ENCODE measurements at regions not wholly inside any gene's neighbourhood (a gene's known extent, or its start where the extent isn't known, plus 50 kb on each side); places are given as distances from the start of the nearest gene placed in this dataset.

DNA sequence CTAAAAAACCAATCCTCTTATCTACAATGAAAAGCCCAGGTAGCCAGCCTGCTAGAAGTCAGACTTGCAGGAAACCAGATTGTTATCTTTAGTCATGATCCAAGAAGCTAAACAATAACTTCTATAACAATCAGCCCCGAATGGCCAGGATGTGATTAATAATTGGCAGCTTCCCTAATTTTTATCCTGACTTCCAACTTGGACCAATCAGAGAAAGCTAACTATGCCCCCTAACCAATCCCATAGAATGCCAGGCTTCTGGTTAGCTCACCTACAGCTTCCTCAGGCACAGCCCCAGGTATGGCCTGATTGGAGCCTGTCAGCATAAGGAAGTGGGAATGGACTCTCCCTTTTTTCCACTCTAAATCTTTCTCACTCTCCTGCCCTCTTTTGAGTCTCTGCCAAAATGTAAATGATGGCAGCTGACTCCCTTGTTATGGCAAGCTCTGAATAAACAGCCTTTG is 394.9 kb downstream of the DLEU7 start (continued):
- TF ChIP-seq, protein P1, sequence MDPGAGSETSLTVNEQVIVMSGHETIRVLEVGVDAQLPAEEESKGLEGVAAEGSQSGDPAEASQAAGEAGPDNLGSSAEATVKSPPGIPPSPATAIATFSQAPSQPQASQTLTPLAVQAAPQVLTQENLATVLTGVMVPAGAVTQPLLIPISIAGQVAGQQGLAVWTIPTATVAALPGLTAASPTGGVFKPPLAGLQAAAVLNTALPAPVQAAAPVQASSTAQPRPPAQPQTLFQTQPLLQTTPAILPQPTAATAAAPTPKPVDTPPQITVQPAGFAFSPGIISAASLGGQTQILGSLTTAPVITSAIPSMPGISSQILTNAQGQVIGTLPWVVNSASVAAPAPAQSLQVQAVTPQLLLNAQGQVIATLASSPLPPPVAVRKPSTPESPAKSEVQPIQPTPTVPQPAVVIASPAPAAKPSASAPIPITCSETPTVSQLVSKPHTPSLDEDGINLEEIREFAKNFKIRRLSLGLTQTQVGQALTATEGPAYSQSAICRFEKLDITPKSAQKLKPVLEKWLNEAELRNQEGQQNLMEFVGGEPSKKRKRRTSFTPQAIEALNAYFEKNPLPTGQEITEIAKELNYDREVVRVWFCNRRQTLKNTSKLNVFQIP (CRISPR knock-in tag; IDR thresholded peaks at IDR 0.05; ENCODE audit: borderline replicate concordance, low read depth): no peak
- TF ChIP-seq ZFP3 (CRISPR knock-in tag; IDR thresholded peaks at IDR 0.05): no peak

DNA sequence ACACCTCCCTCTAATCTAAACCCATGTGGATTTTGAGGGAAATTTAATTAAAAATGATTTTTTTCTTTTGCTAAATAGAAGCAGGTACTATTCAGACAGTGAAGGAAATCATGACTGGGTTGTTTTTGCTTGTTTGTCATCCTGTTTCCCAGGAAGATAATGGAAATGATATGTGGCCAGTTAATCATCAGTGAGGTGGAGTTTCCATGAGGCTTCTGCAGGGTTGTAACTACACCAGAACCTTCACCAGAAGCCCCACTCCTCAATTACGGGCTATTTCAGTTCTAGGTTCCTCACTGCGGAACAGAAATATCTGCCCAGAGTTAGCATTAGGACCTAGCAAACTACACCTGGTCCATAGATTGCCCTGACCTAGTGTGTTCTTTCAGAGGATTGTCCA is 394.0 kb downstream of the DLEU7 start:
- TF ChIP-seq BACH2 (CRISPR knock-in tag; IDR thresholded peaks at IDR 0.05; ENCODE audit: borderline replicate concordance): no peak
- TF ChIP-seq CSDC2 (CRISPR knock-in tag; IDR thresholded peaks at IDR 0.05): no peak
- no peak for TF ChIP-seq ARNTL (CRISPR knock-in tag; IDR thresholded peaks at IDR 0.05; ENCODE audit: borderline replicate concordance, low read depth)
- no peak for TF ChIP-seq OSR1 (CRISPR knock-in tag; IDR thresholded peaks at IDR 0.05)
- TF ChIP-seq ISL1 (CRISPR knock-in tag; IDR thresholded peaks at IDR 0.05): no peak
- TF ChIP-seq, protein P2, sequence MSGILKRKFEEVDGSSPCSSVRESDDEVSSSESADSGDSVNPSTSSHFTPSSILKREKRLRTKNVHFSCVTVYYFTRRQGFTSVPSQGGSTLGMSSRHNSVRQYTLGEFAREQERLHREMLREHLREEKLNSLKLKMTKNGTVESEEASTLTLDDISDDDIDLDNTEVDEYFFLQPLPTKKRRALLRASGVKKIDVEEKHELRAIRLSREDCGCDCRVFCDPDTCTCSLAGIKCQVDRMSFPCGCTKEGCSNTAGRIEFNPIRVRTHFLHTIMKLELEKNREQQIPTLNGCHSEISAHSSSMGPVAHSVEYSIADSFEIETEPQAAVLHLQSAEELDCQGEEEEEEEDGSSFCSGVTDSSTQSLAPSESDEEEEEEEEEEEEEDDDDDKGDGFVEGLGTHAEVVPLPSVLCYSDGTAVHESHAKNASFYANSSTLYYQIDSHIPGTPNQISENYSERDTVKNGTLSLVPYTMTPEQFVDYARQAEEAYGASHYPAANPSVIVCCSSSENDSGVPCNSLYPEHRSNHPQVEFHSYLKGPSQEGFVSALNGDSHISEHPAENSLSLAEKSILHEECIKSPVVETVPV (CRISPR knock-in tag; IDR thresholded peaks at IDR 0.05): no peak
- TF ChIP-seq, protein P1 (CRISPR knock-in tag; IDR thresholded peaks at IDR 0.05; ENCODE audit: borderline replicate concordance, low read depth): no peak
- no peak for TF ChIP-seq ZNF8 (CRISPR knock-in tag; IDR thresholded peaks at IDR 0.05)
- TF ChIP-seq PPARA (CRISPR knock-in tag; IDR thresholded peaks at IDR 0.05; ENCODE audit: borderline replicate concordance): no peak
- TF ChIP-seq, protein P3, sequence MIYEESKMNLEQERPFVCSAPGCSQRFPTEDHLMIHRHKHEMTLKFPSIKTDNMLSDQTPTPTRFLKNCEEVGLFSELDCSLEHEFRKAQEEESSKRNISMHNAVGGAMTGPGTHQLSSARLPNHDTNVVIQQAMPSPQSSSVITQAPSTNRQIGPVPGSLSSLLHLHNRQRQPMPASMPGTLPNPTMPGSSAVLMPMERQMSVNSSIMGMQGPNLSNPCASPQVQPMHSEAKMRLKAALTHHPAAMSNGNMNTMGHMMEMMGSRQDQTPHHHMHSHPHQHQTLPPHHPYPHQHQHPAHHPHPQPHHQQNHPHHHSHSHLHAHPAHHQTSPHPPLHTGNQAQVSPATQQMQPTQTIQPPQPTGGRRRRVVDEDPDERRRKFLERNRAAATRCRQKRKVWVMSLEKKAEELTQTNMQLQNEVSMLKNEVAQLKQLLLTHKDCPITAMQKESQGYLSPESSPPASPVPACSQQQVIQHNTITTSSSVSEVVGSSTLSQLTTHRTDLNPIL (CRISPR knock-in tag; IDR thresholded peaks at IDR 0.05; ENCODE audit: low read depth): no peak
- TF ChIP-seq ZC3H10 (CRISPR knock-in tag; IDR thresholded peaks at IDR 0.05): no peak
- TF ChIP-seq TCF4 (CRISPR knock-in tag; IDR thresholded peaks at IDR 0.05; ENCODE audit: borderline replicate concordance): no peak
- no peak for ATAC-seq

DNA sequence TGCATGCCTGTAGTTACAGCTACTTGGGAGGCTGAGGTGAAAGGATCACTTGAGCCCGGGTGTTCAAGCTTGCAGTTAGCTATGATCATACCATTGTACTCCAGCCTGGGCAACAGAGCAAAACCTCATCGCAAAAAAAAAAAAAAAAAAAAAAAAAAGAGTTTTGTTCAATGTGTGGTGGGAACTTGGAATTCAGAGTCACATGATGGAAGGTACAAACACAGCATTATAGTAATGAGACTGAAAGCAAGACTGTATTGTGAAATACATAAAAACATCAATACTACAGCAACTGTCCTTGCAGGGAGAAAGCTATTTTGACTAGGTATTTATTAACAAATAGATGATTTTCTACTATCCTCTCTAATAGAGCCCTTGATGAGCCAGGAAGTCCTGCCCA is 393.2 kb downstream of the DLEU7 start:
- TF ChIP-seq PPARA (CRISPR knock-in tag; IDR thresholded peaks at IDR 0.05; ENCODE audit: borderline replicate concordance) (no peak), BACH2 (CRISPR knock-in tag; IDR thresholded peaks at IDR 0.05; ENCODE audit: borderline replicate concordance) (no peak), ESRRG (CRISPR knock-in tag; IDR thresholded peaks at IDR 0.05) (no peak), TCF4 (CRISPR knock-in tag; IDR thresholded peaks at IDR 0.05; ENCODE audit: borderline replicate concordance) (no peak)
- no peak for ATAC-seq

DNA sequence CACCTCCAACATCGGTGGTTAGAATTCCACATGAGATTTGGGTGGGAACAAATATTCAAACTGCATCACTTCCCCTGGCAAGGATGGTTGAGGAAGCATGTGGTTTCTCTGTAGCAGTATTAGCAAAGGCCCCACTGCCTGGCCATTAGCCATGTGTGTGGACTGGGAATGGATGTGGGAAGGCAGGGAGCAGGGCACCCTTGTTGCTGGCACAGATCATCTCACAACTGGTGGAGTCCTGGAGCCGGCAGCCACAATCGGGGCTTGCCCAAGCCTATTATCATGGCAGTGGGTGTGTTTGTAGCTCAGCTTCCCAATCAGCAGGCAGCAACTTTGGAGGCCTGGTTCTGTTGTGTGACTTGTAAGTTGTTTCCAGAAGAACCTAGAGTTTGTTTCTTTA is 391.9 kb downstream of the DLEU7 start:
- ATAC-seq: no peak
- TF ChIP-seq ZFP3 (CRISPR knock-in tag; IDR thresholded peaks at IDR 0.05) (no peak), ZNF565 (CRISPR knock-in tag; conservative IDR thresholded peaks at IDR 0.05; ENCODE audit: low read depth) (no peak), ISL1 (CRISPR knock-in tag; IDR thresholded peaks at IDR 0.05) (no peak), ARNTL (CRISPR knock-in tag; IDR thresholded peaks at IDR 0.05; ENCODE audit: borderline replicate concordance, low read depth) (no peak), PPARA (CRISPR knock-in tag; IDR thresholded peaks at IDR 0.05; ENCODE audit: borderline replicate concordance) (no peak), ZFP30 (CRISPR knock-in tag; IDR thresholded peaks at IDR 0.05) (no peak), TCF4 (CRISPR knock-in tag; IDR thresholded peaks at IDR 0.05; ENCODE audit: borderline replicate concordance) (no peak), ZNF70 (CRISPR knock-in tag; IDR thresholded peaks at IDR 0.05) (no peak), CSDC2 (CRISPR knock-in tag; IDR thresholded peaks at IDR 0.05) (no peak), SNAI2 (CRISPR knock-in tag; IDR thresholded peaks at IDR 0.05) (no peak), OSR1 (CRISPR knock-in tag; IDR thresholded peaks at IDR 0.05) (no peak), ZNF8 (CRISPR knock-in tag; IDR thresholded peaks at IDR 0.05) (no peak), TOX (CRISPR knock-in tag; IDR thresholded peaks at IDR 0.05; ENCODE audit: borderline replicate concordance) (no peak), ZC3H10 (CRISPR knock-in tag; IDR thresholded peaks at IDR 0.05) (no peak)
- TF ChIP-seq, protein P4, sequence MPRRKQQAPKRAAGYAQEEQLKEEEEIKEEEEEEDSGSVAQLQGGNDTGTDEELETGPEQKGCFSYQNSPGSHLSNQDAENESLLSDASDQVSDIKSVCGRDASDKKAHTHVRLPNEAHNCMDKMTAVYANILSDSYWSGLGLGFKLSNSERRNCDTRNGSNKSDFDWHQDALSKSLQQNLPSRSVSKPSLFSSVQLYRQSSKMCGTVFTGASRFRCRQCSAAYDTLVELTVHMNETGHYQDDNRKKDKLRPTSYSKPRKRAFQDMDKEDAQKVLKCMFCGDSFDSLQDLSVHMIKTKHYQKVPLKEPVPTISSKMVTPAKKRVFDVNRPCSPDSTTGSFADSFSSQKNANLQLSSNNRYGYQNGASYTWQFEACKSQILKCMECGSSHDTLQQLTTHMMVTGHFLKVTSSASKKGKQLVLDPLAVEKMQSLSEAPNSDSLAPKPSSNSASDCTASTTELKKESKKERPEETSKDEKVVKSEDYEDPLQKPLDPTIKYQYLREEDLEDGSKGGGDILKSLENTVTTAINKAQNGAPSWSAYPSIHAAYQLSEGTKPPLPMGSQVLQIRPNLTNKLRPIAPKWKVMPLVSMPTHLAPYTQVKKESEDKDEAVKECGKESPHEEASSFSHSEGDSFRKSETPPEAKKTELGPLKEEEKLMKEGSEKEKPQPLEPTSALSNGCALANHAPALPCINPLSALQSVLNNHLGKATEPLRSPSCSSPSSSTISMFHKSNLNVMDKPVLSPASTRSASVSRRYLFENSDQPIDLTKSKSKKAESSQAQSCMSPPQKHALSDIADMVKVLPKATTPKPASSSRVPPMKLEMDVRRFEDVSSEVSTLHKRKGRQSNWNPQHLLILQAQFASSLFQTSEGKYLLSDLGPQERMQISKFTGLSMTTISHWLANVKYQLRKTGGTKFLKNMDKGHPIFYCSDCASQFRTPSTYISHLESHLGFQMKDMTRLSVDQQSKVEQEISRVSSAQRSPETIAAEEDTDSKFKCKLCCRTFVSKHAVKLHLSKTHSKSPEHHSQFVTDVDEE (CRISPR knock-in tag; IDR thresholded peaks at IDR 0.05): no peak
- TF ChIP-seq, protein P3 (CRISPR knock-in tag; IDR thresholded peaks at IDR 0.05; ENCODE audit: low read depth): no peak
- TF ChIP-seq, protein P2 (CRISPR knock-in tag; IDR thresholded peaks at IDR 0.05): no peak
- TF ChIP-seq, protein P5, sequence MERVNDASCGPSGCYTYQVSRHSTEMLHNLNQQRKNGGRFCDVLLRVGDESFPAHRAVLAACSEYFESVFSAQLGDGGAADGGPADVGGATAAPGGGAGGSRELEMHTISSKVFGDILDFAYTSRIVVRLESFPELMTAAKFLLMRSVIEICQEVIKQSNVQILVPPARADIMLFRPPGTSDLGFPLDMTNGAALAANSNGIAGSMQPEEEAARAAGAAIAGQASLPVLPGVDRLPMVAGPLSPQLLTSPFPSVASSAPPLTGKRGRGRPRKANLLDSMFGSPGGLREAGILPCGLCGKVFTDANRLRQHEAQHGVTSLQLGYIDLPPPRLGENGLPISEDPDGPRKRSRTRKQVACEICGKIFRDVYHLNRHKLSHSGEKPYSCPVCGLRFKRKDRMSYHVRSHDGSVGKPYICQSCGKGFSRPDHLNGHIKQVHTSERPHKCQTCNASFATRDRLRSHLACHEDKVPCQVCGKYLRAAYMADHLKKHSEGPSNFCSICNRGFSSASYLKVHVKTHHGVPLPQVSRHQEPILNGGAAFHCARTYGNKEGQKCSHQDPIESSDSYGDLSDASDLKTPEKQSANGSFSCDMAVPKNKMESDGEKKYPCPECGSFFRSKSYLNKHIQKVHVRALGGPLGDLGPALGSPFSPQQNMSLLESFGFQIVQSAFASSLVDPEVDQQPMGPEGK (CRISPR knock-in tag; IDR thresholded peaks at IDR 0.05; ENCODE audit: borderline replicate concordance): no peak

All from SK-N-SH treated with all-trans-retinoic acid at 6 μM for 48 hours (cell line).